Mammary epithelial cell (primary cell): ENCODE measurements at regions not wholly inside any gene's neighbourhood (a gene's known extent, or its start where the extent isn't known, plus 50 kb on each side); places are given as distances from the start of the nearest gene placed in this dataset.

Experiments
- EZH2 ChIP-seq: IDR thresholded peaks from 2 replicates; pipeline ENCODE4 v1.6.1; 2012; ENCODE audit warnings: low read length, inconsistent platforms, borderline replicate concordance
- TF ChIP-seq, protein P1 (sequence below), 2 donors: IDR thresholded peaks in 1 of 2; conservative IDR thresholded peaks in 1 of 2; 2 replicates each; pipeline ENCODE4 v1.5.1; 2011 to 2012; ENCODE audit warnings: inconsistent platforms in 2 of 2, low read length in 2 of 2, mild to moderate bottlenecking in 2 of 2, control low read depth in 1 of 2, low read depth in 1 of 2; ENCODE audit not compliant: insufficient read depth in 1 of 2; ENCODE audit errors: extremely low read depth in 1 of 2

DNA sequence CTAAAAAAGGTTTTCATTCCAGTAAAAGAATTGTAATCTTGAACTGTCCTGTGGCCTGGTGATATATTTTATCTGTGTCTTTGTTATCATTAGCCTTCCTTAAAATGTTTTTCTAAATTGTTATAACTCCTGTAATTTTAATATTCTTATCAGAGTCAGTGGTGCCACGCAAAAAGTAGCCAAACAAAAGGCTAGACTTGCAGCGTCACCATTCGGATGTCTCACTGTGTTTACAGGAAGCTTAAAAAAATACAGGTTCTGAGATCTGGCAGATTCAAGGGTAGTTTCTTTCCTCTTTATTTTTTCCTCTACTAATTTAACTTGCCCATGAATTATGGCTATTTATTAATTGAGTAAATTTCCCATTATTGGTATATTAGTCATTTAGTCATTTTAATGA is 362.3 kb downstream of the MAT2B start:
- TF ChIP-seq, protein P1, sequence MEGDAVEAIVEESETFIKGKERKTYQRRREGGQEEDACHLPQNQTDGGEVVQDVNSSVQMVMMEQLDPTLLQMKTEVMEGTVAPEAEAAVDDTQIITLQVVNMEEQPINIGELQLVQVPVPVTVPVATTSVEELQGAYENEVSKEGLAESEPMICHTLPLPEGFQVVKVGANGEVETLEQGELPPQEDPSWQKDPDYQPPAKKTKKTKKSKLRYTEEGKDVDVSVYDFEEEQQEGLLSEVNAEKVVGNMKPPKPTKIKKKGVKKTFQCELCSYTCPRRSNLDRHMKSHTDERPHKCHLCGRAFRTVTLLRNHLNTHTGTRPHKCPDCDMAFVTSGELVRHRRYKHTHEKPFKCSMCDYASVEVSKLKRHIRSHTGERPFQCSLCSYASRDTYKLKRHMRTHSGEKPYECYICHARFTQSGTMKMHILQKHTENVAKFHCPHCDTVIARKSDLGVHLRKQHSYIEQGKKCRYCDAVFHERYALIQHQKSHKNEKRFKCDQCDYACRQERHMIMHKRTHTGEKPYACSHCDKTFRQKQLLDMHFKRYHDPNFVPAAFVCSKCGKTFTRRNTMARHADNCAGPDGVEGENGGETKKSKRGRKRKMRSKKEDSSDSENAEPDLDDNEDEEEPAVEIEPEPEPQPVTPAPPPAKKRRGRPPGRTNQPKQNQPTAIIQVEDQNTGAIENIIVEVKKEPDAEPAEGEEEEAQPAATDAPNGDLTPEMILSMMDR (conservative IDR thresholded peaks at IDR 0.05 in 1 of 2, IDR thresholded peaks at IDR 0.05 in 1 of 2; ENCODE audit: extremely low read depth in 1 of 2, insufficient read depth in 1 of 2, low read depth in 1 of 2, low read length in 2 of 2), result no peak
- no peak for TF ChIP-seq EZH2
